ENCODE measurements at regions not wholly inside any gene's neighbourhood (a gene's known extent, or its start where the extent isn't known, plus 50 kb on each side); places are given as distances from the start of the nearest gene placed in this dataset.

GRCh38 chr12:73950507-73950906, 587.1 kb upstream of the ATXN7L3B start:
- TF ChIP-seq, protein P1, sequence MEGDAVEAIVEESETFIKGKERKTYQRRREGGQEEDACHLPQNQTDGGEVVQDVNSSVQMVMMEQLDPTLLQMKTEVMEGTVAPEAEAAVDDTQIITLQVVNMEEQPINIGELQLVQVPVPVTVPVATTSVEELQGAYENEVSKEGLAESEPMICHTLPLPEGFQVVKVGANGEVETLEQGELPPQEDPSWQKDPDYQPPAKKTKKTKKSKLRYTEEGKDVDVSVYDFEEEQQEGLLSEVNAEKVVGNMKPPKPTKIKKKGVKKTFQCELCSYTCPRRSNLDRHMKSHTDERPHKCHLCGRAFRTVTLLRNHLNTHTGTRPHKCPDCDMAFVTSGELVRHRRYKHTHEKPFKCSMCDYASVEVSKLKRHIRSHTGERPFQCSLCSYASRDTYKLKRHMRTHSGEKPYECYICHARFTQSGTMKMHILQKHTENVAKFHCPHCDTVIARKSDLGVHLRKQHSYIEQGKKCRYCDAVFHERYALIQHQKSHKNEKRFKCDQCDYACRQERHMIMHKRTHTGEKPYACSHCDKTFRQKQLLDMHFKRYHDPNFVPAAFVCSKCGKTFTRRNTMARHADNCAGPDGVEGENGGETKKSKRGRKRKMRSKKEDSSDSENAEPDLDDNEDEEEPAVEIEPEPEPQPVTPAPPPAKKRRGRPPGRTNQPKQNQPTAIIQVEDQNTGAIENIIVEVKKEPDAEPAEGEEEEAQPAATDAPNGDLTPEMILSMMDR (IDR thresholded peaks at IDR 0.05; ENCODE audit: low read depth, low read length, missing control alignments), result no peak
- H3K27me3 ChIP-seq (replicated peaks), result no peaks in the 10 kb centered on the region
- DNase-seq, result no peak
- no peak overlapping the region for H3K27ac ChIP-seq
- no peaks in the 10 kb centered on the region for H3K36me3 ChIP-seq (replicated peaks)
- in situ Hi-C loops (cut with HindIII; ENCODE audit: low pct_ligation_motif_present, low sequenced_read_pairs), result no loop called here
- H3K4me3 ChIP-seq (ENCODE audit: low read depth, low read length), result no peak overlapping the region

DNA sequence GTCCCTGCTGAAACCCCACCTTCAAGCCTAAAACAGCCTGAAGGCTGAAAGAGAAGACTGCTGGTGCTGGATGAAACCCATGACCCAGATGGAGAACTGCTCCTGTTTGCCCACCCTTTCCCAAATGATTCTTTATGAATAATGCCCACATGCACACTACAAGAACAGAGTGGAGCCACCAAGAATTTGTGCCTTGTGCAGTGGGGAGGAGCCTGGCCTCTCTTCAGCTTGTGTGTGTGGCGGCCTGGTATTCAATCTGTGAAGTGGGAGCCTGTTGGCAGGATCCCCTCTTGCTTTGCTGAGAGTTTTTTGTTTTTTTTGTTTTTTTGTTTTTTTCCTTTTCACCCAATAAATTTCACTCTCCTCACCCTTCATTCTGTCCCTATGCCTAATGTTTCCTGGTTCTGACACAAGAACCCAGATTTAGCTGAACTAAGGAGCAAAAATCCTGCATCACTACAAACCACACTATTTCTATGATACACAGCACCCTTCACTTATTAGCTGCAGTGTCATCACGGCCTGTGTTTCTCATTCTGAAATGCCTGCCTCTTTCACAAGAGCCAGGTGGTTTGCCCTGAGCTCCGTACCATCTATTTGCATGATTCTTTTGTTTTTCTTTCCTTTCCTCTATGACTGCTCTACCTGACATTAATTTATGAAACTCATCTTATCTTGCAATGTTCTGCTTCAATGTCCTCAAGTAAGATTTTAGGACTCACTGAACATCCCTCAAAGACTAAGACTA, 585.5 kb upstream of the ATXN7L3B start:
- H3K27me3 ChIP-seq (replicated peaks), result no peaks in the 10 kb centered on the region
- DNase-seq, result no peak
- H3K36me3 ChIP-seq (replicated peaks), result no peaks in the 10 kb centered on the region
- H3K4me3 ChIP-seq (ENCODE audit: low read depth, low read length), result no peak overlapping the region
- TF ChIP-seq, protein P1 (IDR thresholded peaks at IDR 0.05; ENCODE audit: low read depth, low read length, missing control alignments), result no peak
- no peak overlapping the region for H3K27ac ChIP-seq
- in situ Hi-C loops (cut with HindIII; ENCODE audit: low pct_ligation_motif_present, low sequenced_read_pairs), result no loop called here

- DNase-seq, result no peak
- in situ Hi-C loops (cut with HindIII; ENCODE audit: low pct_ligation_motif_present, low sequenced_read_pairs), result no loop called here
Observed at GRCh38 chr12:73964641-73965040, 573.0 kb upstream of the ATXN7L3B start.

DNA sequence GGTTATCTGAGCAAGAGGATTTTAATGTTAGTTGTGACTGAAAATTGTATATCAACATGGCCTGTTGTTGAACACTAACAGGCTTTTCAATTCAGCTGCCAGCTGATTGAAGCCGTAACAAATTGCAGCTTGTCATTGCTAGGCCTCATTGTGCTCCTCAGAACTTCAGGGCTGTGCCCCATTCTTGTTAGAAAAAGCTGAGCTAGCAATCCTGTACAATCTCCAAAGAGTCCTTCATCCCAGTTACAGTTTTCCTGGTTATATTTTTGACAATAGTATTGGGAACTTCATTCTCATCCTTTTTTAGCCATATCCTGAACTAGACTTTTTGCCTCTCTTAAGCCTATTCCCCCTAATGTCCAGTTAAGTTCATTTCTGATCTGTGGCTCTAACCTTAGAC, 564.1 kb upstream of the ATXN7L3B start:
- in situ Hi-C loops (cut with HindIII; ENCODE audit: low pct_ligation_motif_present, low sequenced_read_pairs), result no loop called here
- TF ChIP-seq, protein P1 (IDR thresholded peaks at IDR 0.05; ENCODE audit: low read depth, low read length, missing control alignments), result no peak

More at GRCh38 chr12:73964641-73965040, 573.0 kb upstream of the ATXN7L3B start:
- TF ChIP-seq, protein P1 (IDR thresholded peaks at IDR 0.05; ENCODE audit: low read depth, low read length, missing control alignments), result no peak
- Histone ChIP-seq H3K27ac (no peak overlapping the region), H3K4me3 (ENCODE audit: low read depth, low read length) (no peak overlapping the region), H3K27me3 (replicated peaks) (no peaks in the 10 kb centered on the region), H3K36me3 (replicated peaks) (no peaks in the 10 kb centered on the region)

DNA sequence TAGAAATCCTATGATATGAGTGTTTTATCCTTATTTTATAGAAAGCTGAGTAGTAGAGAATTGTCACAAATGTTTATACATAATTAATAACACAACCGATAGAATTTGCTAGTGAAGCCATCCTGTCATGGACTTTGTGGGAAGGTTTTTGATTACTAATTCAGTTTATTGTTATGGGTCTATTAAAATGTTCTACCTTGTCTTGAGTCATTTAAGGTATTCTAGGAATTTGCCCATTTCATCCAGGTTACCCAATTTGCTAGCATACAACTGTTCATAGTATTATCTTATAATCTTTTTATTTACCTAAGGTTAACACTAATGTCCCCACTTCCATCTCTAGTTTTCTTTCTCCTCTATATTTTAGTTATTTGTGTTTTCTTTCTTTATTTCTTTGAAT, 553.1 kb upstream of the ATXN7L3B start:
- TF ChIP-seq, protein P1 (IDR thresholded peaks at IDR 0.05; ENCODE audit: low read depth, low read length, missing control alignments), result no peak
- Histone ChIP-seq H3K4me3 (ENCODE audit: low read depth, low read length) (no peak overlapping the region), H3K36me3 (replicated peaks) (no peaks in the 10 kb centered on the region), H3K27me3 (replicated peaks) (no peaks in the 10 kb centered on the region), H3K27ac (no peak overlapping the region)
- no peak for DNase-seq
- in situ Hi-C loops (cut with HindIII; ENCODE audit: low pct_ligation_motif_present, low sequenced_read_pairs), result no loop called here

More for the DNA sequence above, 564.1 kb upstream of the ATXN7L3B start:
- H3K4me3 ChIP-seq (ENCODE audit: low read depth, low read length), result no peak overlapping the region
- no peak for DNase-seq
- H3K27me3 ChIP-seq (replicated peaks), result no peaks in the 10 kb centered on the region
- H3K27ac ChIP-seq, result no peak overlapping the region
- H3K36me3 ChIP-seq (replicated peaks), result no peaks in the 10 kb centered on the region

DNA sequence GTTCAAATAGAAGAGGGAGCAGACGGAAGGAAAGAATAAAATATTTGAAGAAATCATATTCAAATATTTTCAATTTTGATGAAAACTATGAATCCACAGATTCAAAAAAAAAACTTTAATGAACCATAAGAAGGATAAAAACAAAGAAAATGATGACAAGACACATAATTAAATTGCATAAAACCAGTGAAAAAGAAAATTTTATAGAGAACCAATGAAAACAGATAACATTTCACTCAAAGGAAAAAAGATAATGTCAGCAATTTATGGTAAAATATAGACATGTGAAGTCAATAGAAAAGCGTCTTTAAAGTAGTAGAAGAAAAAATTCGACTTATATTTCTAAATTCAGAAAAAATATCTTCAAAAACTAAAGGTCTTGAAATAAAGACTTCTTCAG, 546.5 kb upstream of the ATXN7L3B start:
- TF ChIP-seq, protein P1 (IDR thresholded peaks at IDR 0.05; ENCODE audit: low read depth, low read length, missing control alignments), result no peak
- Histone ChIP-seq H3K27me3 (replicated peaks) (no peaks in the 10 kb centered on the region), H3K36me3 (replicated peaks) (no peaks in the 10 kb centered on the region), H3K4me3 (ENCODE audit: low read depth, low read length) (no peak overlapping the region), H3K27ac (no peak overlapping the region)
- in situ Hi-C loops (cut with HindIII; ENCODE audit: low pct_ligation_motif_present, low sequenced_read_pairs), result no loop called here
- no peak for DNase-seq

Measured in brain microvascular endothelial cell (primary cell).